ENCODE measurements at regions not wholly inside any gene's neighbourhood (a gene's known extent, or its start where the extent isn't known, plus 50 kb on each side); places are given as distances from the start of the nearest gene placed in this dataset.
A peak's percentile ranks its signal among the peaks of the same experiment; 100 is the strongest.

DNA sequence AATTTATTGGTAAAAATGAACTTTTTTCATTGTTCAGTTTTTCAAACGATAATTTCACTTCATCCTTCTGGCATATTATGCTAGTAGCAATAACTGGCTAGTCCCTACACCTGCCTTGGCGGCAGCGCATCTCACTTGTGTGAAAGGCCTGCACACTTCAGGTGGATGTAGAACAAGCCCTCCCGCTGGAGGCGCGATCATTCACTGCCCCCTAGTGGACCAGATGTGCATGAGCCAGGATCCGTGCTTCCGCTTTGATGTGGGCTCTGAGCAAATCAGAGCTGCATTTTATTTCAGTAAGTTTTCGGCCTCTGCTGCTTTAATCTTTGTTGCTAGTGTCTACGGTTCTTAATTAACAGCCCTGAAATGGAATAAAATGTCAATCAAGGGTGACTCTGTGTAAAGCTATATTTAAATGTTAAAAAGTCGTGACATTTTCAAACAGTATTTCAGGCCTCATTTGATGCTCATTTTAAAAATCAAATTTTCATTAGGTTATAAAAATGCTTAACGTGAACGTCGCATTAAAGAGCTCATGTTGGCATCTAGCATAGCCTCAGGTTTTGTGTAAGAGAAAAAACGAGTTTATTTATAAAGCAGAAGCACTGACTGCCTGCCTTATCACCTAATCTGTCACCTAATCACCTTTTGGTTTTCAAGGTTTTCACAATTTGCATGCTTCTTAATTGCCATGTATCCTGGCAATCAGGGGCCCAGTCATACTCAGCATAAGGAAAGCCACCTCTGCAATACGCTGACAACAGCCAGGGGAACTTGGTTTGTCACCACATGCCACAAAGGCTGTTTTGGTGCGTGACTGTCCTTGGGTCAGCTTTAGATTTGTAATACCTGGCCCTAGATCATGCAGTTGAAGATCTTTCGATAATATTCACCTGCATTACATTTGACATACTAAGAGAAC lies 112.2 kb downstream of the TEX26 start:
- no peak overlapping the region for H3K4me3 ChIP-seq (replicated peaks; ENCODE audit: low read depth, low read length)
- TF ChIP-seq, protein P1, sequence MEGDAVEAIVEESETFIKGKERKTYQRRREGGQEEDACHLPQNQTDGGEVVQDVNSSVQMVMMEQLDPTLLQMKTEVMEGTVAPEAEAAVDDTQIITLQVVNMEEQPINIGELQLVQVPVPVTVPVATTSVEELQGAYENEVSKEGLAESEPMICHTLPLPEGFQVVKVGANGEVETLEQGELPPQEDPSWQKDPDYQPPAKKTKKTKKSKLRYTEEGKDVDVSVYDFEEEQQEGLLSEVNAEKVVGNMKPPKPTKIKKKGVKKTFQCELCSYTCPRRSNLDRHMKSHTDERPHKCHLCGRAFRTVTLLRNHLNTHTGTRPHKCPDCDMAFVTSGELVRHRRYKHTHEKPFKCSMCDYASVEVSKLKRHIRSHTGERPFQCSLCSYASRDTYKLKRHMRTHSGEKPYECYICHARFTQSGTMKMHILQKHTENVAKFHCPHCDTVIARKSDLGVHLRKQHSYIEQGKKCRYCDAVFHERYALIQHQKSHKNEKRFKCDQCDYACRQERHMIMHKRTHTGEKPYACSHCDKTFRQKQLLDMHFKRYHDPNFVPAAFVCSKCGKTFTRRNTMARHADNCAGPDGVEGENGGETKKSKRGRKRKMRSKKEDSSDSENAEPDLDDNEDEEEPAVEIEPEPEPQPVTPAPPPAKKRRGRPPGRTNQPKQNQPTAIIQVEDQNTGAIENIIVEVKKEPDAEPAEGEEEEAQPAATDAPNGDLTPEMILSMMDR (IDR thresholded peaks at IDR 0.05; ENCODE audit: low read length, missing control alignments) = peak; percentile 93
- peak; percentile 89 for DNase-seq (ENCODE audit: low read depth)

DNA sequence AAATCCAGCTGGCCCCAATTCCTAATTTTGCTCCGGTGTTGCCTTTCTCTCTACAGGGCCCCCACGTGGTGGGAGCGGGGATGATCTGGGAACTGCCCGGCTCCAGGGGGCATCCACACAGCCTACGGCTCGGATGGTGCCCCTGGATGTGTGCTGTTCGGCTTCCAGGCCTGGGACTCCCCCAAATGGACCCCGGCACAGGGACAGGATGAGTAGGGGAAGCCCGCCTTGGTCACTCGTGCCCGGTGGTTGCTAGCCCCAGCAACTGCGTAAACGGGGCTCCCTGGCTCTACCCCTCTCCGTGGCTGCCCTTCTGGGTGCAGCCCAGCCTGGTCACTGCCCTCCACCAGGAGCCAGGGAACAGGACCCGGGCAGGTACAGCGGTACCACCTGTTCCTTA lies 111.5 kb downstream of the TEX26 start:
- TF ChIP-seq, protein P1 (IDR thresholded peaks at IDR 0.05; ENCODE audit: low read length, missing control alignments) = peak; percentile 47
- no peak for DNase-seq (ENCODE audit: low read depth)
- no peak overlapping the region for H3K4me3 ChIP-seq (replicated peaks; ENCODE audit: low read depth, low read length)

DNA sequence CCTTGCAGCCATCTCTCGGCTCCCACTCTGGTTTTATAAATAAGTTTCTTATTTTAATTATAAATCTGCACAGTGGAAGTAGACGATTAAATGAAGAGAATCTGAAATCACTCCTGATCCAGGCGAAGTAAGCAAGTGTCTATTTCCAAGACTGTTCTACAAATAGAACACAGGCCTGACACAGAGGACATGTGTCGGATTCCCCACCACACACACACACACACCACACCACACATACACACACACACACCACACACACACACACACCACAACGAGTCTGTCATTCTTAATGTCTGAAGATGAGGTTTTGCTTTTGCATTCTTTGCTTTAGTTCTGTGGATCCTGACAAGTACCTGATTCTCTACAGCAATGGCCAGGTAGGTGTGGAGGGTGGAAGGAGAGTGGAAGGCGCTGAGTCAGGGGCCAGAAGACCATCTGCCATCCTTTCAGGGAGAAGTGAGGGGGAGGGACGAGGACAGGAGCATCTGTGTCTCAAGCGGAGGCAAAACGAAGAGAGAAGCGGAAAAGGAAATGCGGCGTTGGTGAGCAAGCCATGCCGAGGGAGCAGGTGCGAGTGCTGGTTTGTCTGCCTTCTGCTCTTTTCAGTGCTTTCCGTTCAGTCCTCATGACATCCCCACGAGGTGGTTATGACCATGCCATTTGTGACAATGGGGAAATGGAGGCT lies 110.2 kb downstream of the TEX26 start:
- no peak overlapping the region for H3K4me3 ChIP-seq (replicated peaks; ENCODE audit: low read depth, low read length)
- TF ChIP-seq, protein P1 (IDR thresholded peaks at IDR 0.05; ENCODE audit: low read length, missing control alignments) = no peak
- no peak for DNase-seq (ENCODE audit: low read depth)

DNA sequence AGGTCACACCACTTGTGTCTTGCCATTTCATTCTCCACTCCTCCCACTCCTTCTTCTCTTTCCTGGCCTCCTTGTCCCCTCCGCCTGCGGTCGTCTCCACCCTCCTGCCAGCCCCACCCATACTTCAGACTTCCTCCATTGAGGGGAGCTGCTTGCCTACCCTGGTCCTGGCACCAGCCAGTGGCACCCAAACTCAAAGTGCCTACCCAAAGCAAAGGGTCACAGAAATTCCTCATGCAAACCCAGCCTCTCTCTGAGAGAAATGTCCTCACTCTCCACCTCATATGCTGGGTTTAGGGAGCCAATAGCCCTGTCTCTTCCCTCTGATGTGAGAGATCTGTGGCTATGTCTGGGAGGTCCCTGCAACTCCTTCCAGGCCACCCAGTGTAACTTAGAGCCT lies 109.6 kb downstream of the TEX26 start:
- TF ChIP-seq, protein P1 (IDR thresholded peaks at IDR 0.05; ENCODE audit: low read length, missing control alignments) = no peak
- H3K4me3 ChIP-seq (replicated peaks; ENCODE audit: low read depth, low read length) = no peak overlapping the region
- no peak for DNase-seq (ENCODE audit: low read depth)

DNA sequence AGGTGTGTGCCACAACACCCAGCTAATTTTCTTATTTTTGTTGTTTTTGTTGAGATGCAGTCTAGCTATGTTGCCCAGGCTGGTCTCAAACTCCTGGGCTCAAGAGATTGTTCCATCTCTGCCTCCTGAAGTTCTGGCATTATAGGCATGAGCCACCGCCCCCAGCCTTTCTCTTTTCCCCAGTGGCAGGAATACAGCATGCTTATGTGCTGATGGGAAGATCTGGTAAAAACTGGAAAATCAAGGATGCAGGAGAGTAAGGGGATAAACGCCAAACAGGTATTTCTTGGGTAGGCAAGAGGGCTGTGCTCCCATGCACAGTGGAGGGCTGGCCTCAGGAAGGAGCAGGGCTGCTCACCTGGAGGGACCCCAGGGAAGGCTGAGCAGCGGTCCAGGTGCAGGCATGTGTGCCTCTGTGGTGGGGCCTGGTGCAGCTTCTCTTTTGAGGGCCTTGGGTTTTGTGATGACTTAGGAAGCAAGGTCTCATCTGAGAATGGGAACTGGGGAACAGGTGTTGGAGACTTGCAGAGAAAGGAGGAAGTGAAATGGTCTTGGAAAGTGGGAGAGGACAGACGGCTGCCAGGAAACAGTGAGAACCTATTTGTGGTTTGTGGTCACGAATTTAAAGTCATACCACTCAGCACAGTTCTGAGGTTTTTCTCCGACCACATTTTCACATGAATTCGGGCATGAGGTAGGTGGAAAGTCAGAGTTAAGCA lies 106.5 kb downstream of the TEX26 start:
- H3K4me3 ChIP-seq (replicated peaks; ENCODE audit: low read depth, low read length) = no peak overlapping the region
- TF ChIP-seq, protein P1 (IDR thresholded peaks at IDR 0.05; ENCODE audit: low read length, missing control alignments) = no peak
- DNase-seq (ENCODE audit: low read depth) = no peak

DNA sequence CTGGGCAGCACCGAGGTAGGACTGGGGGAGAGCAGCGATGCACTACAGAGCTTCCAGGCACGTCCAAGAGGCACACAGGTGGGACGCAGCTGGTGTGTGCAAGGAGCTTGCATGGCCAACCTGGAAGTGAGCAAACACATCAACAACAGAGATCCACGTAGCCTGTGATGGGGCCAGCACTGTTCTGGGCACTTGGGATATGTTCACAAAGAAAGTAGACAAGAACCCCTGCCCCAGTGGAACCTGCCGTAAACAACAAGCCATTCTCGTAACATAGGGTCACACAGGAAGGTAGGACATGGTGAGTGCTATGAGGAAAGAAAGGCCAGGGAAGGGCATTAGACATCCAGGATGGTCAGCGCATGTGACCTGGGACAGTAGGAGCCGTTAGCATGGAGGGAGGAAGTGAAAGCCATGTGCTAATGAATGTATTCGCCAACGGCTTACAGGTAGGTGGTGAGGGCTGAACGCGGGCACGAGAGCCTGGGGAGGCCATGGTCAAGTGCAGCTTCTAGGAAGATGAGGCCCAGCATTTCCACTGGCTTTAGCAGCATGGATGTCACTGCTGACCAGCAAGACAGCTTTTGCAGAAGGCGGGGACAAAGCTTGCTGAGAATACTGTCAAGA lies 105.5 kb downstream of the TEX26 start:
- H3K4me3 ChIP-seq (replicated peaks; ENCODE audit: low read depth, low read length) = no peak overlapping the region
- TF ChIP-seq, protein P1 (IDR thresholded peaks at IDR 0.05; ENCODE audit: low read length, missing control alignments) = no peak
- DNase-seq (ENCODE audit: low read depth) = no peak
